ENCODE measurements at regions not wholly inside any gene's neighbourhood (a gene's known extent, or its start where the extent isn't known, plus 50 kb on each side); places are given as distances from the start of the nearest gene placed in this dataset.

DNA sequence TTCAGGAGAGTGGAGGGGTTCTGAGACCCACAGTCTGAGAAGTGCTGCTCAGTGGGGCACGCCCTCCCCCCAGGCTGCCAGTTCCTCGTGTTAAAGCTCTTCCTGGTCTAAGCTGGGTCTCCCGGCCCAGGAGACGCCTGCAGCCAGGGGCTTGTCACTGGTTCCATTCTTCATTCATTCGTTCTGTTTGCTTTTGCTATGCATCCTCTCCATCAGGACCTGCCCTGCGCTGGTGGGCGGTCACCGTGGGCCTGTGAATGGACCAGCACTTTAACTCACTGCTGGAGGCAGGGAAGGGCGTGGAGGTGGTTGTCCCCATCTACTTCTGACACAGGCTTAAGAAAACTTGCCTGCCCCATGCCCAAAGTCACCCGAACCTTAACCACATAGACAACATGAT lies 272.8 kb upstream of the HDAC4 start (continued):
- TF ChIP-seq TAF1 (IDR thresholded peaks at IDR 0.05; ENCODE audit: borderline replicate concordance, low read depth, low read length) (no peak), WRNIP1 (IDR thresholded peaks at IDR 0.05; ENCODE audit: borderline replicate concordance, low read depth, low read length) (no peak), IKZF2 (IDR thresholded peaks at IDR 0.05) (no peak), CHD1 (IDR thresholded peaks at IDR 0.05; ENCODE audit: low read depth, low read length) (no peak)
- TF ChIP-seq, protein P1, sequence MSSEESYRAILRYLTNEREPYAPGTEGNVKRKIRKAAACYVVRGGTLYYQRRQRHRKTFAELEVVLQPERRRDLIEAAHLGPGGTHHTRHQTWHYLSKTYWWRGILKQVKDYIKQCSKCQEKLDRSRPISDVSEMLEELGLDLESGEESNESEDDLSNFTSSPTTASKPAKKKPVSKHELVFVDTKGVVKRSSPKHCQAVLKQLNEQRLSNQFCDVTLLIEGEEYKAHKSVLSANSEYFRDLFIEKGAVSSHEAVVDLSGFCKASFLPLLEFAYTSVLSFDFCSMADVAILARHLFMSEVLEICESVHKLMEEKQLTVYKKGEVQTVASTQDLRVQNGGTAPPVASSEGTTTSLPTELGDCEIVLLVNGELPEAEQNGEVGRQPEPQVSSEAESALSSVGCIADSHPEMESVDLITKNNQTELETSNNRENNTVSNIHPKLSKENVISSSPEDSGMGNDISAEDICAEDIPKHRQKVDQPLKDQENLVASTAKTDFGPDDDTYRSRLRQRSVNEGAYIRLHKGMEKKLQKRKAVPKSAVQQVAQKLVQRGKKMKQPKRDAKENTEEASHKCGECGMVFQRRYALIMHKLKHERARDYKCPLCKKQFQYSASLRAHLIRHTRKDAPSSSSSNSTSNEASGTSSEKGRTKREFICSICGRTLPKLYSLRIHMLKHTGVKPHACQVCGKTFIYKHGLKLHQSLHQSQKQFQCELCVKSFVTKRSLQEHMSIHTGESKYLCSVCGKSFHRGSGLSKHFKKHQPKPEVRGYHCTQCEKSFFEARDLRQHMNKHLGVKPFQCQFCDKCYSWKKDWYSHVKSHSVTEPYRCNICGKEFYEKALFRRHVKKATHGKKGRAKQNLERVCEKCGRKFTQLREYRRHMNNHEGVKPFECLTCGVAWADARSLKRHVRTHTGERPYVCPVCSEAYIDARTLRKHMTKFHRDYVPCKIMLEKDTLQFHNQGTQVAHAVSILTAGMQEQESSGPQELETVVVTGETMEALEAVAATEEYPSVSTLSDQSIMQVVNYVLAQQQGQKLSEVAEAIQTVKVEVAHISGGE (CRISPR knock-in tag; IDR thresholded peaks at IDR 0.05), result no peak

DNA sequence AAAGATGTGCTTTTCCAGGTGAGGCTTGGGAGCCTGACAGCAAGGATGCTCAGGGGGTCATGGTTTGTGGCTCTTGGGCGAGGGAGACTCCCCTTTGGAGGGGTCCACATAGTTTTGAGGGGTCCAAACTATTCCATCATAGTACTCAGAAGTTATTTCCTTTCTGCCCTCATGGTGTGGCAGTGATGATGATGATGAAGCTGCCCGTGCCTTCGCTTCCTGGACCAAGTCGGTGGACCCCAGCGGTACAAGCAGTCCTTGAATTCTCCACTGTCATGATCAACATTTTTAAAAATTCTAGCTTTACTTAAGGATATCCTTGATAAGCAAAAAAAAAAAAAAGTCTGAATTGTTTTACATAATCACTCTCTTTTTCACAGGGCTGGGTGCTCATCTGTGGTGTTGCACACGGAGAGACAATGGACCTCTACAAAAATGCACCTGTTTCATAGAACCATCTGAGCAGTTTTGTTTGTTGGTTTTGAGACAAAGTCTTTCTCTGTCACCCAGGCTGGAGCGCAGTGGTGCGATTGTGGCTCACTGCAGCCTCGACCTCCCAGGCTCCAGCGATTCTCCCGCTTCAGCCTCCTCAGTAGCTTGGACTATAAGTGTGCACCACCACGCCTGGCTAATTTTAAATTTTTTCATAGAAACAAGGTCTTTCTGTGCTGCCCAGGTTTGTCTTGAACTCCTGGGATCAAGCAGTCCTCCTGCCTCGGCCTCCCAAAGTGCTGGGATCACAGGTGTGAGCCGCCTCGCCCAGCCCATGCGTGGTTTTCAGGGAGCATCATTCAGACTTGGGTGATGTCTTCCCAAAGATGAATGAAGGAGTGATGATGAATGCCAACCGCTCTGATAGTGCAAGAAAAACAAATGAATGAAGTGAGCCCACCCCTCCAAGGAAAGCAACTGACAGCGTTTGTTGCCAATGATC lies 271.4 kb upstream of the HDAC4 start:
- no peak overlapping the region for H3K4me2 ChIP-seq (ENCODE audit: control insufficient read depth, insufficient read depth)
- H3K9me3 ChIP-seq (replicated peaks; ENCODE audit: control insufficient read depth, insufficient read depth, low read length), result no peaks in the 10 kb centered on the region
- intact Hi-C loops (cut with micrococcal nuclease; ENCODE audit: unreplicated experiment), result no loop called here
- POLR2A ChIA-PET, result no interaction called here
- H4K20me1 ChIP-seq (ENCODE audit: control insufficient read depth, insufficient read depth), result no peaks in the 10 kb centered on the region
- CTCF ChIA-PET, result no interaction called here
- H3K4me1 ChIP-seq (ENCODE audit: control insufficient read depth, insufficient read depth, low read length), result no peaks in the 10 kb centered on the region
- WGBS (ENCODE audit: insufficient coverage, insufficient replicate concordance, low lambda C conversion rate, missing lambda C conversion rate), result 44% methylated on average over 18 of the region's 18 CpGs
- RAD21 ChIA-PET (ENCODE audit: unreplicated experiment), result no interaction called here
- DNase-seq (ENCODE audit: low read depth, low spot score), result no peak
- no peak overlapping the region for H3K27ac ChIP-seq (ENCODE audit: control insufficient read depth, insufficient read depth)
- in situ Hi-C loops (cut with MboI), result no loop called here
- BruUV-seq (replicated peaks), result no TSS peak
- no peaks in the 10 kb centered on the region; a peak in 1 of 4 replicates for H3K27me3 ChIP-seq (replicated peaks in 1 of 2; ENCODE audit: control insufficient read depth in 2 of 2, insufficient read depth in 2 of 2, low read length in 1 of 2)
- no peak overlapping the region for H3K4me3 ChIP-seq
- SMC1A ChIA-PET (ENCODE audit: uncharacterized antibody, unreplicated experiment), result interaction anchor here (0.7 kb wide), 1 partner anchor 1162 kb away, joined by 3 read pairs; no protein-coding TSS in a partner anchor
- H3K36me3 ChIP-seq (ENCODE audit: control insufficient read depth in 2 of 2, insufficient read depth in 2 of 2, low read length in 1 of 2), result no peaks in the 10 kb centered on the region
- no peaks in the 10 kb centered on the region for H3K79me2 ChIP-seq (ENCODE audit: control insufficient read depth, insufficient read depth, low read length)
- H3K9ac ChIP-seq (ENCODE audit: control insufficient read depth, insufficient read depth, low read length), result no peak overlapping the region
- H2AFZ ChIP-seq (ENCODE audit: control insufficient read depth, low read depth, low read length), result no peak overlapping the region
- no peak for ATAC-seq
- no peak for FAIRE-seq
- TF ChIP-seq, protein P2, sequence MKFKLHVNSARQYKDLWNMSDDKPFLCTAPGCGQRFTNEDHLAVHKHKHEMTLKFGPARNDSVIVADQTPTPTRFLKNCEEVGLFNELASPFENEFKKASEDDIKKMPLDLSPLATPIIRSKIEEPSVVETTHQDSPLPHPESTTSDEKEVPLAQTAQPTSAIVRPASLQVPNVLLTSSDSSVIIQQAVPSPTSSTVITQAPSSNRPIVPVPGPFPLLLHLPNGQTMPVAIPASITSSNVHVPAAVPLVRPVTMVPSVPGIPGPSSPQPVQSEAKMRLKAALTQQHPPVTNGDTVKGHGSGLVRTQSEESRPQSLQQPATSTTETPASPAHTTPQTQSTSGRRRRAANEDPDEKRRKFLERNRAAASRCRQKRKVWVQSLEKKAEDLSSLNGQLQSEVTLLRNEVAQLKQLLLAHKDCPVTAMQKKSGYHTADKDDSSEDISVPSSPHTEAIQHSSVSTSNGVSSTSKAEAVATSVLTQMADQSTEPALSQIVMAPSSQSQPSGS (IDR thresholded peaks at IDR 0.05; ENCODE audit: low read length), result no peak
- no peak for TF ChIP-seq SPI1 (IDR thresholded peaks at IDR 0.05; ENCODE audit: borderline replicate concordance, insufficient read depth, low read depth, low read length)
- TF ChIP-seq, protein P1 (CRISPR knock-in tag; IDR thresholded peaks at IDR 0.05), result no peak
- TF ChIP-seq SMARCA5 (IDR thresholded peaks at IDR 0.05), result no peak
- TF ChIP-seq EZH2 (IDR thresholded peaks at IDR 0.05; ENCODE audit: borderline replicate concordance, control insufficient read depth, low read depth, low read length), result no peak
- no peak for TF ChIP-seq YY1 (IDR thresholded peaks at IDR 0.05; ENCODE audit: low read depth, low read length)
- no peak for TF ChIP-seq PAX8 (IDR thresholded peaks at IDR 0.05)

Data from GM12878 (cell line).